ENCODE measurements at regions not wholly inside any gene's neighbourhood (a gene's known extent, or its start where the extent isn't known, plus 50 kb on each side); places are given as distances from the start of the nearest gene placed in this dataset.

DNA sequence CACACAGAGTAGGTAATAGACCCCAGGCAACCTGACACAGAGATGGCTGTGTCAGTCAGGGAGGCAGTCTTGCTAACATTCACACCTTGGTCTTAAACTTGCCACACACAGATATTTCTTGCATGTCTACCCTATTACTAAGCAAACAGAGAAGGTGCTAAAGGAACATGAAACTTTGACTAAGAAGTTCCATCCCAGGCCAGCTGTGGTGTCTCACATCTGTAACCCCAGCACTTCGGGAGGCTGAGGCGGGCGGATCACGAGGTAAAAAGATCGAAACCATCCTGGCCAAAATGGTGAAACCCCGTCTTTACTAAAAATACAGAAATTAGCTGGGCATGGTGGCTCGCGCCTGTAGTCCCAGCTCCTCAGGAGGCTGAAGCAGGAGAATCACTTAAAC lies 222.4 kb upstream of the JARID2 start:
- TF ChIP-seq, protein P1, sequence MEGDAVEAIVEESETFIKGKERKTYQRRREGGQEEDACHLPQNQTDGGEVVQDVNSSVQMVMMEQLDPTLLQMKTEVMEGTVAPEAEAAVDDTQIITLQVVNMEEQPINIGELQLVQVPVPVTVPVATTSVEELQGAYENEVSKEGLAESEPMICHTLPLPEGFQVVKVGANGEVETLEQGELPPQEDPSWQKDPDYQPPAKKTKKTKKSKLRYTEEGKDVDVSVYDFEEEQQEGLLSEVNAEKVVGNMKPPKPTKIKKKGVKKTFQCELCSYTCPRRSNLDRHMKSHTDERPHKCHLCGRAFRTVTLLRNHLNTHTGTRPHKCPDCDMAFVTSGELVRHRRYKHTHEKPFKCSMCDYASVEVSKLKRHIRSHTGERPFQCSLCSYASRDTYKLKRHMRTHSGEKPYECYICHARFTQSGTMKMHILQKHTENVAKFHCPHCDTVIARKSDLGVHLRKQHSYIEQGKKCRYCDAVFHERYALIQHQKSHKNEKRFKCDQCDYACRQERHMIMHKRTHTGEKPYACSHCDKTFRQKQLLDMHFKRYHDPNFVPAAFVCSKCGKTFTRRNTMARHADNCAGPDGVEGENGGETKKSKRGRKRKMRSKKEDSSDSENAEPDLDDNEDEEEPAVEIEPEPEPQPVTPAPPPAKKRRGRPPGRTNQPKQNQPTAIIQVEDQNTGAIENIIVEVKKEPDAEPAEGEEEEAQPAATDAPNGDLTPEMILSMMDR (IDR thresholded peaks at IDR 0.05; ENCODE audit: extremely low read depth, low read depth, low read length): no peak
- Histone ChIP-seq H3K27me3 (ENCODE audit: insufficient read depth, low read length) (no peaks in the 10 kb centered on the region), H3K4me2 (ENCODE audit: insufficient read depth, low read length) (no peak overlapping the region), H3K4me3 (ENCODE audit: insufficient read depth, low read length) (no peak overlapping the region), H3K27ac (ENCODE audit: low read depth, low read length) (no peak overlapping the region), H3K79me2 (ENCODE audit: insufficient read depth, low read length) (no peaks in the 10 kb centered on the region), H4K20me1 (ENCODE audit: insufficient read depth, low read length) (no peaks in the 10 kb centered on the region), H3K4me1 (ENCODE audit: insufficient read depth, low read length) (no peaks in the 10 kb centered on the region), H3K36me3 (ENCODE audit: insufficient read depth, low read length) (no peaks in the 10 kb centered on the region), H2AFZ (ENCODE audit: low read length) (no peak overlapping the region), H3K9me3 (ENCODE audit: low read depth, low read length) (no peaks in the 10 kb centered on the region)
- DNase-seq (ENCODE audit: insufficient read length, low spot score, missing footprints): no peak

DNA sequence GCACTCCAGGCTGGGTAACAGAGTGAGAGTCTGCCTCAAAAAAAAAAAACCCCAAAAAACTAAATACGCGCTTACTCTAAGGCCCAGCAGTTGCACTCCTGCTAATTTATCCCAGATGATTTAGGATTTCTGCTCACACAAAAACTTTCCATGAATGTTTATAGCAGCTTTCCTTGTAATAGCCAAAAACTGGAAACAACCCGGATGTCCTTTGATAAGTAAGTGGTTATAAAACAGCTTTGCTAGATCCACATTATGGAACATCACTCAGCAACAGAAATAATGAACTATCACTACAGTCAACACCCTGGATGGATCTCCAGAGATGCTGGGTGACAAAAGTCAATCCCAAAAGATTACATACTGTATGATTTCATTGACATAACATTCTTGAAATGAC lies 220.4 kb upstream of the JARID2 start:
- no peaks in the 10 kb centered on the region for H3K36me3 ChIP-seq (ENCODE audit: insufficient read depth, low read length)
- TF ChIP-seq, protein P1 (IDR thresholded peaks at IDR 0.05; ENCODE audit: extremely low read depth, low read depth, low read length): no peak
- H3K4me3 ChIP-seq (ENCODE audit: insufficient read depth, low read length): no peak overlapping the region
- H3K4me2 ChIP-seq (ENCODE audit: insufficient read depth, low read length): no peak overlapping the region
- no peaks in the 10 kb centered on the region for H3K27me3 ChIP-seq (ENCODE audit: insufficient read depth, low read length)
- no peak overlapping the region for H2AFZ ChIP-seq (ENCODE audit: low read length)
- no peak for DNase-seq (ENCODE audit: insufficient read length, low spot score, missing footprints)
- no peaks in the 10 kb centered on the region for H3K9me3 ChIP-seq (ENCODE audit: low read depth, low read length)
- no peaks in the 10 kb centered on the region for H4K20me1 ChIP-seq (ENCODE audit: insufficient read depth, low read length)
- no peak overlapping the region for H3K27ac ChIP-seq (ENCODE audit: low read depth, low read length)
- no peaks in the 10 kb centered on the region for H3K79me2 ChIP-seq (ENCODE audit: insufficient read depth, low read length)
- H3K4me1 ChIP-seq (ENCODE audit: insufficient read depth, low read length): no peaks in the 10 kb centered on the region

GRCh38 chr6:15026832-15027231 lies 219.0 kb upstream of the JARID2 start:
- H2AFZ ChIP-seq (ENCODE audit: low read length): no peak overlapping the region
- DNase-seq (ENCODE audit: insufficient read length, low spot score, missing footprints): peak; percentile 91
- no peak overlapping the region for H3K4me2 ChIP-seq (ENCODE audit: insufficient read depth, low read length)
- no peaks in the 10 kb centered on the region for H3K79me2 ChIP-seq (ENCODE audit: insufficient read depth, low read length)
- no peaks in the 10 kb centered on the region for H3K9me3 ChIP-seq (ENCODE audit: low read depth, low read length)
- TF ChIP-seq, protein P1 (IDR thresholded peaks at IDR 0.05; ENCODE audit: extremely low read depth, low read depth, low read length): no peak
- H3K4me3 ChIP-seq (ENCODE audit: insufficient read depth, low read length): no peak overlapping the region
- no peaks in the 10 kb centered on the region for H3K4me1 ChIP-seq (ENCODE audit: insufficient read depth, low read length)
- no peaks in the 10 kb centered on the region for H3K27me3 ChIP-seq (ENCODE audit: insufficient read depth, low read length)
- H3K27ac ChIP-seq (ENCODE audit: low read depth, low read length): no peak overlapping the region
- no peaks in the 10 kb centered on the region for H3K36me3 ChIP-seq (ENCODE audit: insufficient read depth, low read length)
- no peaks in the 10 kb centered on the region for H4K20me1 ChIP-seq (ENCODE audit: insufficient read depth, low read length)

DNA sequence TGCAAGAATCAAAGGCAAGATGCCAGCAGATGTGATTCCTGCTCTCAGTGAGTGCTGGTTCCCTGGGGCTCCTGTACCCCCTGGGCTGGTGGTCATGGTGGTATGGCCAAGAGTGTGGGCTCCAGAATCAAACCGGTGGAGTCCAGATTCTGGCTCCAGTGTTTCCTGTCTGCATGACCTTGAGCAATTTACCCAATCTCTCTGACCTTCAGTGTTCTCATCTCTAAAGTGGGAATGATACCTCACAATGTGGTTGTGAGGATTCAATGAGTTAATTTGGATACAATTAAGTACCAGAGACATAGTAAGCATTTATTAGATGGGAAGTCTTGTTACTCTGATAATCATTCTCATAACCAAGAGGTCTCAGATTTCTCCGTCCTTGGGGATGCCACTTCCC lies 218.4 kb upstream of the JARID2 start:
- TF ChIP-seq, protein P1 (IDR thresholded peaks at IDR 0.05; ENCODE audit: extremely low read depth, low read depth, low read length): no peak
- no peaks in the 10 kb centered on the region for H3K9me3 ChIP-seq (ENCODE audit: low read depth, low read length)
- no peak for DNase-seq (ENCODE audit: insufficient read length, low spot score, missing footprints)
- H3K27ac ChIP-seq (ENCODE audit: low read depth, low read length): no peak overlapping the region
- no peaks in the 10 kb centered on the region for H4K20me1 ChIP-seq (ENCODE audit: insufficient read depth, low read length)
- H3K36me3 ChIP-seq (ENCODE audit: insufficient read depth, low read length): no peaks in the 10 kb centered on the region
- H2AFZ ChIP-seq (ENCODE audit: low read length): no peak overlapping the region
- H3K79me2 ChIP-seq (ENCODE audit: insufficient read depth, low read length): no peaks in the 10 kb centered on the region
- H3K4me1 ChIP-seq (ENCODE audit: insufficient read depth, low read length): no peaks in the 10 kb centered on the region
- H3K4me3 ChIP-seq (ENCODE audit: insufficient read depth, low read length): no peak overlapping the region
- H3K27me3 ChIP-seq (ENCODE audit: insufficient read depth, low read length): no peaks in the 10 kb centered on the region
- H3K4me2 ChIP-seq (ENCODE audit: insufficient read depth, low read length): no peak overlapping the region
